CD4-positive, alpha-beta T cell treated with Interleukin-2 at 100 ng/mL for 4 hours (primary cell): ENCODE measurements at regions not wholly inside any gene's neighbourhood (a gene's known extent, or its start where the extent isn't known, plus 50 kb on each side); places are given as distances from the start of the nearest gene placed in this dataset.

ENCODE experiments used
- DNase-seq: peaks from one replicate; pipeline ENCODE4 v3.0.0-alpha.2; 2020; ENCODE audit warnings: low spot score

DNA sequence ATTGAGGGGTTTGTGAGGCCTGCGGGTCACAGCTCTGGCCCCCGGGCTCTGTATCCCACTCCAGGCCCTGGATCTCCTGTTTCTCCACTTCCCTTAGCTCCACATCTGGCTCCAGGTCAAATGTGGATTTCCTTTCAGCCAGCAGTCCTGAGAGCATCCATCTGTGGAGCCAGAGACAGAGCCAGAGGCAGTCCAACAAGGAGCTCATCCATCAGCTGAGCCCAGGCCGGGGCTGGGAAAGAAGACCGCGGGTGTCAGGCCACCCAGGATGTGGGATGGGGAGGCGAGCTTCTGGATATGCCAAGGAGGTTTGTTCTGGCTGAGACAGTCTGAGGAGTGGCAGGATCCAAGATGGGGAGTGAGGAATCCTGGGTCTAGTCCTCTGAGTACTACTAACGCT, 91.7 kb downstream of the EFNB1 start:
- DNase-seq, result no peak

DNA sequence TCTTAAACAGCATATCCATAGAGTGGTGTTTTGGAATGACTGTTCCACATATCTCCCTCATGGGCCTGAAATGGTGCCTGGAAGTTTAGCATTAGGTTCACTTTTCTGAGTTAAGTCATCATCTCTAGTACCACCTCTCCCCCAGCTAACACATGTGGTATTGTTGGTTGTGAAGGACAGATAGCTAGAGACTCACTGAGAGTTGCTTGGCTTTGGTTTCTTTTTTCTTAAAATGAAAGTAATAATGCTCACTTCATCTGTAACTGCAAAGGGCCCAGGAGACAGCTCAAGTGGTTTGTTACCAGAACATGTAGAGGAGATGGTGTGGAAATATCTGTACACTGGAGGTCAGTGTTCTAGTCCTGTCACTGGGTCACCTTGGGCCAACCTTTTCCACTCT, 90.9 kb downstream of the EFNB1 start:
- no peak for DNase-seq

DNA sequence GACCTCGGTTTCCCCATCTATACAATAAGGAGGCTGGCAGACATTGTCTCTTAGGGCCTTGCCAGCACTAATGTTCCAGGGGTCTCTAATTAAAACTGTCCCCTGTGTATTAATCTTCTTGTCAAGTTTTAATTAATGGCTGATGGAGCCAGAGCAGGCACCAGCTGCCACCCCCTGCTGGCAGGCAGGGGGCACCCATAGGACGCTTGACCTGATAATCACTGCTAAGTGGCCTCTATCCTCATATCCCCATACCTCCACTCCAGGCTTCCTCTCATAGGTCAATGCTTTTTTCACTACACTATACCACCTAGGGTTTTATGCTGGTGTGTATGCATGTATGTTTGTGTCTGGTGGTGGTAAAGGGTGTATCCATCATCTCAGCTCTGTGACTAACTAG, 89.4 kb downstream of the EFNB1 start:
- no peak for DNase-seq

DNA sequence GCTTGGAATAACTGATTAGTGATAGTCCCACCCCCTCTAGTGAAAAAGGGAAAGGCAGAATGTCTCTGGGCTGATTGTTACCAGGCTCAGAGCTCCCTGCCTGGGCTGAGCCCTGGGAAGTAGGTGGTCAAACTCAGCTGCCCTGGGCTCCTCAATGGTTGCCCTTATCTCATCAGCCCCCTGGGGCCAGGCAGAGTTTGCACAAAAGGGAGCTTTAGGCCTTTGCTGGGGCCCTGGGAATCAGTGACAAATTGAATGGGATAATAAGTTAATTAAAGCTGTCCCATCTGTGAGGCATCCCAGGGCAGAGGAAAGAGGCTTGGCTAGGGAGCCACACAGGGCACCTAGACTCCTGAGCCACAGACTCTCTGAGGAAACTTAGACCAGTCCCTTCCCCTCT, 89.0 kb downstream of the EFNB1 start:
- no peak for DNase-seq

DNA sequence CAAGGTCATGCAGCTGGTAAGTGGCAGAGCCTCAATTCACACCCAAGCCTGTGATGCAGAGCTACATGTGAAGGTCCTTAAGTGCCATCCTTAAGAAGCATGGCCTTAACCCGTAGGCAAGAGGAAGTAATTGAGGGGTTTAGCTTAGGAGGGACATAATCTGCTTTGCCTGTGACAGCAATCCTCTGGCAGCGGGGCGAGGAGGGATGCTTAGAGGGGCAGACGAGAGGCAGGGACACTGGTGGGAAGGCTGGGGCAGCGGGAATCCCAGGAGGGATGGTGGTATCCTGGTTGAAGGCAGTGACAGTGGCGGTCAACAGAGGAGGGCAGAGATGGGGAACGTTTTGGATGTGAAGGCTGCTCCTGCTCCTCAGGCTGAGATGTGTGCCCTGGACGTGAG, 88.1 kb downstream of the EFNB1 start:
- no peak for DNase-seq

DNA sequence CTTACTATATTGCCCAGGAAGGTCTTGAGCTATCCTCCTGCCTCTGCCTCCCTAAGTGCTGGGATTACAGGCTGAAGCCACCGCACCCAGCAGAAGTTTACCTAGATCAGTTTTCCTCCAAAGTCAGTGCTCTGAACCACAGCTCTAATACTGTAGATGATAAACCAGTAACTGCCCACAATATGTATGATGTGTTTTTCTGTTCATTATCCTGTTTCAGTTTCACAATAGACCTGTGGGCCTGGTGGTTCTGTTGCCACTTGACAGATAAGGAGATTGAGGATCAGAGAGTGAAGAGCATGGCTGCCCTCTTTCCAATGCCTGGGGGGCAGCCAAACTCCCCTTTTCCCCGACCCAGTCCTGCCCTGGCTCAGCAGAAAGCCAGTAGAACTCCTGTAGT, 87.0 kb downstream of the EFNB1 start:
- no peak for DNase-seq

DNA sequence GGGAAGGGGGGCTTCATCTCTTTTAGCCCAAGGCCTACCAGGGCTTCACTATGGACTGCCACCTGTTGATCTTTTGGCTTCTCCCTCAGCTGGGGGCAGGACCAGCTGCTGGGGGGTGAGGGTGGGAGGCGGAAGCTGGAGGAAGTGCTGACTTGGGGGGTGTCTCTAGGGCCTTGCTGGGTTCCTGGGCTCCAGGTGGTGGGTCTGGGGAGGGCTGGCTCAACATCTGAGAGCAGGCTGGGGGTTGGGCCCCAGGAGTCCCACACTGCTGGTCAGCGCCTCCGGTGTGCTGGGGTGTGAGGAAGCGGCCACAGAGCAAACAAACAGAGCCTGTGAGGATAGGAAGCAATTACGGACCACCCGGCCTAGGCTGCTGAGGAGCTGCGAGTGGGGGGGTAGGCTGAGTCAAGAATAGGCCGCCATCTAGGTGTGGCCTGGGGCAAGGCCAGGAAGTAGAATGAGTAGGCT, 85.7 kb downstream of the EFNB1 start:
- DNase-seq, result no peak

DNA sequence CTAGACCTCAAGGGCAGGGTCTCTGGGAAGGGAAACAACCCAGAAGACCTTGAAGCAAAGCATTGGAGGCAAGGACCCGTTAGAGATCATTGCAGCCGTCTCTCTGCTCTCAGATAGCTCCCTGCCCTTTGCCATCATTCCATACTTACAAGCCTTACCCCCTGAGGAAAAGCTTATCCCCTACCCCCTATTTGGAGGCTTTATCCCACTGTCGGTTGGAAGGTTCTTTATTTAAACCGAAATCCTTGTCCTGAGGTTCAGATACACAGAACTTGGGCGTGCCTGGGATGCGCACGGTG, 84.4 kb downstream of the EFNB1 start:
- no peak for DNase-seq

DNA sequence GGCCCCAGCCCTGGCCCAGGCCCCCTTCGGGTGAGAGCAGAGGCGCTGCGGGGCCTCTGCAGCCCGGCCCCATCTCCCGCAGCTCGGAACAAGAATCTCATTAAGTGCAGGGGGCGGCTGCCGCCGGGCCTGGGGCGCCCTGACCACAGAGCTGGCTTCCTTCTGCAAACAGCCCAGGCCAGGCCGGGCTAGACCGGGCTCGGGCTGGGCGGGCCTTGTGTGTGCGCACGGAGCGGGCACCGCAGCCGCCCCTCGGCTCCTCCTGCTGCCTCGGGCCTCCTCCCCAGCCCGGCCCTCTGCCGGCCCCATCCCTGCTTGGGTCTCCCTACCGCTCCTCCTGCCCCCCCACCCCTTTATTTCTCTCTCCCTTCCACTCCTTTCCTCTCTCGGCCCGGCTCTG, 83.3 kb downstream of the EFNB1 start:
- no peak for DNase-seq

DNA sequence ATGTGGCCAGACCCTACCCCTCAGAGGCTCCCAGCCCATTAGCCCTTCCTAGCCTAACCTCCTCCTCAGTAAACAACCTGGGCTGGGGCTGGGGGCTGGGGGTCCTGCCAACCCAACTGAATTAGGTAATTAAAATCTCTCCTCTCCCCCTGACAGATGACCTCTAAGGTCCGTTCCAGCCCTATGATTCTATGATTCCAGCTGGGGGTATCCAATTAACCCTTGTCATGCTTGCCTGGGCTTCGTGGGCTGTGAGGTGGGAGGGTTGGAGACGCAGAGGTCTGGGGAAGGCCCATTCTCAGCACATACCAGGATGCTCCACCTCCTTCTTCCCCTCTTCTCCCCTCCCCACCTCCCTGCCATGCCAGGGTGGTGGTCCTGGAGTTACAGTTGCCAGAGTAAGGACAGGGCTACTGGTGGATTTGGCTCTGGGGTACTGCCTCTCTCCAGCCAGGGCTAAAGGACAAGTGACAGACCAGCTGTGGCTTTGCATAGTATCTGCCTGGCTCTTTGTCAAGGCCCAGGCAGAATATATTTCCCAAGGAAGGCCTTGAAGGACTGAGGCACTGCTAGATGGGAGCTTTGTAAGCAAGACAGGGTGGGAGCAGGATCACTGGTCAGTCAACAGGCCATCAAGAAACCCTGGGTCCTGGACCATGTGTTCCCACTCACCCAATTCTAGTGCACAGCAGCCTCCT, 82.1 kb downstream of the EFNB1 start:
- DNase-seq, result no peak

DNA sequence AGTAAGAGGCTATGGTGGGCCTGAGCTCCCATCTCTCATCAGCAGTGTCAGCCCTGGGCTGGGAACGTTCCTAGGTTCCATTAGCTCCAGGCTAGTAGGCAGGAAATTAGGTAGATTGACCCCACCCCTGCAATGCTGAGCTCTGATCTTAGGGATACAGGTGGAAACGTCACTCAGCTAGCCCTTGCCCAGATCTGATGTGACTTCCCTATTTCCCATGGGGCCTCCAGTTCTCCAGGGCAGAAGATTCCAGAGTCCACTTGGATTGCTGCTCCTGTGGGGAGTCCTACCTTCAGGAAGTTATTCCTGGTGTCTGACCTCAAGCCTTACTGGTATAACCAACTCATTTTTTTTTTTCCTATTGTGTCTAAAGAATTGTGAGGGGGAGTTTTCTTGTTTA, 81.1 kb downstream of the EFNB1 start:
- DNase-seq, result no peak

DNA sequence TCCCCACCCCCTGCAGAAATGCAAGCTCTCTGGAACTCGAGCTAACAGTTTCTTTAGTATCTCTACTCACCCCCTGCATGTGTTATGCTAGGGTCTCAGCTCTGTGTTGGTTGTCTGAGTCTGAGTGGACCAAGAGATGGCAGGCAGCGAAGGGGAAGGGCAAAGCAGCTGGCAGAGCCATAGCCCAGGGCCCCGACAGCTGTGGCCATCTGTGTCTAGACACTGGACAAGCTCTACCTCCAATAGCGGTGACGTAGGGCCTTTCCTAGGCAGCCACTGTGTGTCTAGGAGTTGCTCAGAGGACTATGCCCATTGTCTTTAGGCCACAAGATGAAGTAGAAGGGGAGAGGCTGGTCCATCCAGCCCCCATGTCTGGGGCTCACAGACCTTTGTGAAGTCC, 79.2 kb downstream of the EFNB1 start:
- no peak for DNase-seq

DNA sequence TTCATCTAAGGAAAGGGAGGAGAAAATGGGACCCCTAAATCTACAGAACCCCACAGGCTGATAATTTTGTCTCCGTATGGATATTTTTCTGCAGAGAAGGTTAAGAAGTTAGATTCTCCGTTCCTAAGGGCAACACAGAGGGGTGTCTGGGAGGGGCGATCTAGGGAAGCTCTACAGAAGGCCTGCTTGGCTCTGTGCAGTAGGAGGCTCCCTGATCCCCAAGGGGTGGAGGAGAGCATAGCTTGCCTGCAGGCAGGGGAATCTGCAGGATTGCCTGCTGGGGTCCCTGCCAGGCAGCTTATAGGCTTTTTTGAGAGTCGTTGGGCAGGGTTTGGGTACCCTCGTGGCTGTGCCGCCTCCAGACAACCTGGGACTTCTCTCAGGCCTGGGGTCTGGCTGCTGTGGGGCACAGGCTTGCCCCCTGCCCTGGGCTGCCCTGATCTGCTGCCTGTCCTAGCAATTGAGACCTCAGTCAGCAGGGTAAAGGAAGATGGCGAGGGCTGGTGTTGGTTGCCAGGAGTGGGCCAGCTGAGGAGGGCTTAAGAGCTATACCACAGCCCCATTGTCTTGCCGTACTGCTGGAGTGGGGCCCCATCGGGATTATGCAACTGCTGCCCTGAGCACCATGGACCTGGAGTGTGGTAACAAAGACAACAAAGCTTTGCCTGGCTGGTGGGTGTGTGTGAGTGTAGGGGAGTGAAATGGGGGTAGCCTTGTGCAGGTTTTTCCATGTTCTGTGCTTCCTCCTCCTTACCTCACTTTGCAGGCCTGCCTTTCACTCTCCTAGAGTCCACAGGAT, 74.1 kb downstream of the EFNB1 start:
- DNase-seq, result no peak

DNA sequence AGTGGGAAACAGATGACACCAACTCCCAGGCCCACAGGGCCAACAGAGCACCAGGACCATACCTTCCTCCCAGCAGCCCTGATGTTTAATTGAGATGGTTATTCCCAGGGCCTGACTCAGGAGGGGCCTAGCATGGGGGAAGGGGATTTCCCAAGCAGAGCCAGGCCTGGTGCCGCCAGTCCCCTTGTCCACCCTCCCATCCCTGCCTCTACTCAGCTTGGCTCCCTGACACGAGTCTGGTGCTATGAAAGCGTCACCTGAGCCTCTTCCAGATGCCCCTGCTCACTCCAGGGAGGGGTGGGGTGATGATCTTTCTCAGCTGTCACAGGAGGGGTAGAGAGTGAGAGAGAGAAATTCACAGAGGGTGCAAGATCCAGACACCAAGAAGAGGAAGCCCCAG, 72.7 kb downstream of the EFNB1 start:
- DNase-seq, result no peak

DNA sequence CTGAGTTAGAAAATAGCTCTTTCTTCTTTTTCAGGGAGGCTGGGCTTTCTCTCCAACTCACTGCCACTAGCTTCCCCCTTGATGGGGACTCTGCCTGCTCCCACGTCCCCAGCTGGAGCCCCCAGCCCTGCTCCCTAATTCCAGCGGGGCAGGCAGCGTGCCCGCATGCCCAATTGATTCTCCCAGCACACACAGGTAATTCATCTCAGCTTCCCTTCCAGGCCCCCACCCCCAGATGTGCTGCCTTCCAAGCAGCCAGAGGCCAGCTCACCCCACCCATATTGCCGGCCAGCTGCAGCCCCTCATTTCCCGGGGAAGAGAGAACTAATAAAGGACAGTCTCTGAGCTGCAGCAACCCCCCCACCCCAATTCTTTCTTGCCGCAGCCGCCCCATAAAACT, 69.8 kb downstream of the EFNB1 start:
- DNase-seq, result no peak

DNA sequence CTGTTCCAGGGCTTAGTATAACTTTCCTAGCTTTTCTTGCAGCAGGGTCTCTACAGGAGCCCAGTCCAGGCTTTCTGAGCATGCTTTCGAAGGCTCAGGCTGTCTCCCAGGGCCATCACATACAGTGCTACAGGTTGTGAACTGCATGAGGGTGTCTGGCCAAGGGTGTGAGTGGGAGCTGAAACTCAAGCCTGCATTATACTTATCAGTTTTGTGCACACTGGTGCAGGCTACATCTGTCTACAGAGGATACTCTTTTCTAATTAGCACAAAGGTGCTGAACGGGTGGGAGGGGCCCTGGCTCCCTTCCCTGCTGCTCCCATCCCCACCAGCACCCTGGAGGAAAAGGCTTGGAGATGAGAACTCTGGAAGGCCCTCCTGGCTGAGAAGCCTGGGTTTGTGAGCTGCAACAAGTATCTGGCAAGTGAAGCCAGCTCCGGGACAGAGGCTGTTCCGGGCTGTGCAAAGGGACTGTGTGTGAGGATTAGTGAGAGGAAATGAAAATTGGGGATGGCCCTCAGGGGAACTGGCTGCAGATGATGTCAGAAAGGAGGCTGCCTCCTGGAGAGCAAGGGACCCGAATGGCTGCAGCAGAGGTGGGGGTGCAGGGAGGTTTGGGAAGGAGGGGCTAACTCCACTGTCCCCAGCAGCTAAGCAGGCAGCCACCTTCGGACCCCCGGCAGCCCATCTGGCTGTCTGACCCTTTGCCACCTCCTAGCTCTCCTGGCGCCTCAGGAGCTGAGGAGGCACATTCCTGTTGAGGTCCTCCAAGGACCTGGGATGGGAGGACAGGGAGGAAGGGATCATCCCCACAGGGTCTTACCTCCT, 68.5 kb downstream of the EFNB1 start:
- no peak for DNase-seq

DNA sequence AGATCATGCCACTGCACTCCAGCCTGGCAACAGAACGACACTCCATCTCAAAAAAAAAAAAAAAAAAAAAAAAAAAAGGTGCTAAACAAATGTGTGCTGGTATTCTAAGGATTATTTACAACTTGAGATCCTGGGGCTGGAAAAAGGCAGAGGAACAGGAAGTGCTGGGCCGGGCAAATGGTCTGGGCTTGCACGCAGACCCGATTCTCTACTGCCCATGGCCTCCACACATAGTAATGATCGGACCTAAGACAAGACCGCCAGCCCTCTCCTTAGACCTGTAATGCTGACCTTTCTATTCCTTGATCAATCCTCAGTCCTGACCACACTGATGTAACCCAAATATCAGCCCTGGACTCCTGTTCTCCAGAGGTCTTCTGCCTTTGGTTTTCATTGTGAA, 67.8 kb downstream of the EFNB1 start:
- no peak for DNase-seq

DNA sequence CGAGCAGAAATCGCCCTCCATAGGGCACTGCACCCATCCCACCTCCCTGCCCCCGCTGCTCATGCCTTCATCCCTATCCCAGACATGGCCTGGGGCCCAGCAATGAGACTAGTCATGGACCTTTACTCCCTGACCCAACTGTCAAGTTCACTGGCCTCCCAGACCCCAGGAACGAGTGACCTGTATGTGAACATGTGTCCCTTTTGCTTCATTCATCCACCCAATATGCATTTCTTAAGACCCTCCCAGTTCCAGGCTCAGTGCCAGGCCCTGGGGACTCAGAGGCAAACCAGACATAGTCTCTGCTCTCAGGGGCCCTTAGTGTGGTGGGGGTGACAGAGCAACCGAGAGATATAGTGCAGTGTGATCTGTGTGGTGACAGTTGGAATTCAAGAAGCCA, 67.0 kb downstream of the EFNB1 start:
- DNase-seq, result no peak

DNA sequence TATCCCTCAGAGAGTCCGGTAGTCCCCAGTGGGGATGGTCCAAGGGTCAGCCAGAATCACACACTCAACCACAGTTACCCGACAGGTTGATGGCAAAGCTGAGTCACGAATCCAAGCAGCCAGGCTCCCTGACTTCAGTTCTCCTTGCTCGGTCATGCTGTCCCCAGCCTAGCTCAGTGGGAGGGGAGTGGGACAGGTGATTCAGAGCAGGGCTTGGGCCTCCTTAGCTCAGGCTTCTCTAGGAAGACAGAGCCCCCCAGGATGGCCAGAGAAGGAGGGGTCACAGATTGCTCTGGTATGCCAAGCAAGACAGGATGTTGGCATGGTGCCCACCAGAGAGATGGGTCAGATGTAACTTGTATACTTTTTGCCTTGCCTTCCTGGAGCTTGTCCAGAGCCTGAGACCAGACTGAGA, 66.5 kb downstream of the EFNB1 start:
- DNase-seq, result no peak

DNA sequence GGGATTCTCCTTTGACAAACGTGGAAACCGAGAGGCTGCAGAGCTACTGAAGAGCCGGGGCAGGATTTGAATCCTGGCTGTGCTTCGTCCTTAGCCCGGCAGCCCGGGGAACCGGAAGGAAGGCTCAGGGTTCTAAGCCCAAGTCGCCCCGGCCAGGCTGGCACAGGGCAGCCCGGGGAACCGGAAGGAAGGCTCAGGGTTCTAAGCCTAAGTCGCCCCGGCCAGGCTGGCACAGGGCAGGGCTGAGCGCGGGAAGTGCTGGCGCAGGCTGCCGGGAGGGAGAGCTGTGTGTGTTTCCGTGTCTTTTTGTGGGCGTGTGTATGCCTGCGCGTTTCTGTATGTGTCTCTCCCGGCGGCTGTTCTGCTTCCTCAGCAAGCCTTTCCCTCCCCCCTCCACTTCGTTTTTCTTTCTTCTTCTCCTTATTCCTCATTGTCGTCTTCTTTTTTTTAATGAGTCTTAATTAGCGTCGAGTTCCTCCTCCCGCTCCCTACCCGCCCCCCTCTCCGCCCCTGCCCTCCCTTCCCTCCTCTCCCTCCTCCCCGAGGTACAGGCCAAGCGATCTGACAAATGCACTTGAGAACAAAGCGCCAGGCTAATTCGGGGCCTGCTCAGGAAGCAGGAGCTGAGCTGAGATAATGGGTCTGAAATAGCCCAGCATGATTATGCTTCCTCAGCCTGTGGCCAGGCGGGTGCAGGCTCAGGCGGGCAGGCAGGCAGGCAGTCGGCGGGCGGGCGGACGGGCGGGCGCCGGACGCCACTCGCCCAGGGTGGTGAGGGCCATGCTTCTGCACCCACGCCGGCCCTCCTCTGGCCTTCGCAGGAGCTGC, 65.9 kb downstream of the EFNB1 start:
- no peak for DNase-seq

DNA sequence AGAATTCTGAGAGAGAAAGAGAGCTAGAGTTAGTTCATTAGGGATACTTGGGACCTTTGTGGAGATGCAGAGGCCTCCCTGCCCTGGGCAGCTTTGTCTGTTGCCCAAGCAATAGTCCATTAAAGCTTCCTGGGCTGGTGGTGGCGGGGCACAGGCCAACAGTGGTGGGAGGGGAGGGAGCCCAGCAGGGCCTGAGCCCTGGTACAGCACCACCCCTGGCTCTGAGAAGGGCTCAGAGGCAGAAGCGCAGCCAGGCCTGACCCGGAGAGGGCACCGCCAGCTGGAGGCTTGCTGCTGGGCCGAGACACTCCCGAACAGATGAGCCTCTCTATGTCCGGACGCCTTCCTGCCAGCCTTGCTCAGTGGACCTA, 65.3 kb downstream of the EFNB1 start:
- DNase-seq, result no peak

DNA sequence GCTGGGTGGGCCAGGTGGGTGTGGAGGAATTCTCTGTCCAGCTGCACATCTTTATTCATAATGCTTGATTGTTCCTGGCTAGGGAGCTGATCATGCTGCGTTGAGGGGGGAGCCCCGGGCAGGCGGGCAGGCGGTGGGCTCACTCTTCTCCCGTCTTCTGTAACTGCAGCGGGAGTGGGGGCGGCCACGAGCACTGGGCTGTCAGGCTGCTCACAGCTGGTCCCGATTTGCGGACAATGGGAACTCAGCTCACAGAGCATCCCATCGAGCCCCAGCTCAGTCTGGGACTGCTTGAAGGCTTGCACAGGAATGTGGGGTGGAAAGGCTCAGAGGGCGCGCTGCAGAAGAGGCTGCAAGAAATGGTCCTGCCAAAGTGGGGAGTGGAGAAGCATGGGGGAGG, 63.8 kb downstream of the EFNB1 start:
- no peak for DNase-seq
